ENCODE measurements at regions not wholly inside any gene's neighbourhood (a gene's known extent, or its start where the extent isn't known, plus 50 kb on each side); places are given as distances from the start of the nearest gene placed in this dataset.
"Not testable (repeated sequence)": the region's sequence is repeated elsewhere in the genome, so short reads cannot be mapped to it uniquely, and the experiment has no call there.

DNA sequence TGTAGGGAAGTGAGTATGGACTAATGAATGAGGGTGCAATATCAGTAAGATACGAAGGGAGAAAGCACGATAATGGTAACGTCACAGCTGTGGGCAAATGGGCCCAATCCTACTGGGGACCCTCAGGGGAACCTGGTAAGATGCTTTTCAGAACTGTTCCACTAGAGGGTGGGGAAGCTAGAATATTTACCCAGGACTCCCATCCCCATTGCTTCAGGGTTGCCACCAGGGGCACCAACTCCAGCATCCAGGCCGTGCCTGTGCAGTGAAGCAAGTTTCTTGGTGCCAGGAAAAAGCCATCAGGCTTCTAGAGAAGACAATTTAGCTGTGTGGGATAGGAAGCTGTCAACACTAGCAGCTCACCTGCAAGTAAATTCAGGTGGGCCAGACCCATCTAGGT lies 409.3 kb downstream of the AGTPBP1 start:
- H3K9me3 ChIP-seq: no peaks in the 10 kb centered on the region
- TF ChIP-seq, protein P1, sequence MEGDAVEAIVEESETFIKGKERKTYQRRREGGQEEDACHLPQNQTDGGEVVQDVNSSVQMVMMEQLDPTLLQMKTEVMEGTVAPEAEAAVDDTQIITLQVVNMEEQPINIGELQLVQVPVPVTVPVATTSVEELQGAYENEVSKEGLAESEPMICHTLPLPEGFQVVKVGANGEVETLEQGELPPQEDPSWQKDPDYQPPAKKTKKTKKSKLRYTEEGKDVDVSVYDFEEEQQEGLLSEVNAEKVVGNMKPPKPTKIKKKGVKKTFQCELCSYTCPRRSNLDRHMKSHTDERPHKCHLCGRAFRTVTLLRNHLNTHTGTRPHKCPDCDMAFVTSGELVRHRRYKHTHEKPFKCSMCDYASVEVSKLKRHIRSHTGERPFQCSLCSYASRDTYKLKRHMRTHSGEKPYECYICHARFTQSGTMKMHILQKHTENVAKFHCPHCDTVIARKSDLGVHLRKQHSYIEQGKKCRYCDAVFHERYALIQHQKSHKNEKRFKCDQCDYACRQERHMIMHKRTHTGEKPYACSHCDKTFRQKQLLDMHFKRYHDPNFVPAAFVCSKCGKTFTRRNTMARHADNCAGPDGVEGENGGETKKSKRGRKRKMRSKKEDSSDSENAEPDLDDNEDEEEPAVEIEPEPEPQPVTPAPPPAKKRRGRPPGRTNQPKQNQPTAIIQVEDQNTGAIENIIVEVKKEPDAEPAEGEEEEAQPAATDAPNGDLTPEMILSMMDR (IDR thresholded peaks at IDR 0.05): no peak
- H3K27ac ChIP-seq: no peak overlapping the region
- intact Hi-C loops (cut with DNase I): no loop called here
- H3K4me3 ChIP-seq: no peak overlapping the region
- H3K36me3 ChIP-seq: no peaks in the 10 kb centered on the region
- H3K27me3 ChIP-seq: no peaks in the 10 kb centered on the region
- no peaks in the 10 kb centered on the region for H3K4me1 ChIP-seq
- DNase-seq (ENCODE audit: low spot score in 2 of 2): no peak

DNA sequence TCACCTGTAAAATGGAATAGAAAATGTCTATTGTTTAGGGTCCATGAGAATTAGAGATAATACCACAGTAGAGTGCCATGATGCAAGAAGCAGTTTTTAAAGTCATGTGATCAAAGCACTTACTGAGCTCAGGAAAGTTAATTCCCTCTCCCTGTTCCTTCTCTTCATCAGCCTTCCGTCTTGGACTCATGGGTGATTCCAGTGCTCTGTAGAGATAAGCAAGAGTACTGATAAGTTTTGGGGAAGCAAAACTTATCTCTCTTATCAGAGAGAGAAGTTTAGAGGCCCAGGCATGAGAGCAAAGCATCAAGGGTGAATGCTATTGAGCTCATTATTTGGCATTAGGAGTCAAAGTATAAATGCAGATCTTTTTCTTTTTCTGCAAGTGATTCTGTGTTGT lies 410.1 kb downstream of the AGTPBP1 start:
- H3K27ac ChIP-seq: no peak overlapping the region
- no peak overlapping the region for H3K4me3 ChIP-seq
- no peaks in the 10 kb centered on the region for H3K36me3 ChIP-seq
- no peaks in the 10 kb centered on the region for H3K9me3 ChIP-seq
- H3K4me1 ChIP-seq: no peaks in the 10 kb centered on the region
- intact Hi-C loops (cut with DNase I): no loop called here
- DNase-seq (ENCODE audit: low spot score in 2 of 2): no peak
- TF ChIP-seq, protein P1 (IDR thresholded peaks at IDR 0.05): no peak
- no peaks in the 10 kb centered on the region for H3K27me3 ChIP-seq

DNA sequence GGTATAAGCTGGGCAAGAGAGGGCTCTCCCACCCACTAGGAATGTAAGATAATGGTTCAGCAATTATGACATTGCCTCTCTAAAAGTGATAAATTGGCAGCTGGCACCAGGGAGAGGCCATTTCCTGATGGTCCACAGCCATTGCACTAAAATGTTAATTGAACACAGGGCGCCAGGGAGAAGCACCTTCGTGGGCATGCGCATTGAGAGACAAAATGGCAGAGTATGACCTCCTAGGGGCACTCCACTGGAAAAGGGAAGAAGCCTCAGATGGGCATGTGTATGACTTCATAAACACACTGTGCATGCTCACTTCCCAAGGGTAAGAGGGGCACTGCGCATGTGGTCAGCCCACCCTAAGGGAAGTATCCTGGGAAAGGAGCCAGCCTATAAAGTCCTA lies 419.2 kb downstream of the AGTPBP1 start:
- Histone ChIP-seq H3K4me1 (no peaks in the 10 kb centered on the region), H3K9me3 (no peaks in the 10 kb centered on the region), H3K27ac (no peak overlapping the region), H3K36me3 (no peaks in the 10 kb centered on the region), H3K27me3 (no peaks in the 10 kb centered on the region), H3K4me3 (no peak overlapping the region)
- no peak for DNase-seq (ENCODE audit: low spot score in 2 of 2)
- intact Hi-C loops (cut with DNase I): no loop called here
- TF ChIP-seq, protein P1 (IDR thresholded peaks at IDR 0.05): no peak

DNA sequence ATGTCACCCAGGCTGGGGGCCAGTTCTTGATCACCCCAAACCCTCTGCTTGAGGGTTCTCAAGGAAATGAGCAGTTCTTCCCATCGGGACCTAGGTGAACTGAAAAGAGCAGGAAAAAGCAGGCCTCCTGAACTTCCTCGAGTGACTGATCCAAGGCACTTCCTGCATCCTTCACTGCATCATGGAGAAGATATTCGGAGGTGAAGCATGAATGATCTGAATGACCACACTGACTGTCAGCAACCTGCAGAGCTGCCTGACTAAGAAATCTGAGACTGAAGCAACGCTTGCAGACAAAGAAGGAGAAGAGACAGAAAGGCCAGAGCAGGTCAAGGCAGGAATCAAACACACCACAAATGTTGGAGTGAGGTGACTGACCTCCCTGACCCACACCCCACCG lies 420.2 kb downstream of the AGTPBP1 start:
- H3K27ac ChIP-seq: no peak overlapping the region
- no peaks in the 10 kb centered on the region for H3K27me3 ChIP-seq
- no peaks in the 10 kb centered on the region for H3K36me3 ChIP-seq
- no peaks in the 10 kb centered on the region for H3K4me1 ChIP-seq
- DNase-seq (ENCODE audit: low spot score in 2 of 2): no peak
- intact Hi-C loops (cut with DNase I): no loop called here
- TF ChIP-seq, protein P1 (IDR thresholded peaks at IDR 0.05): no peak
- H3K4me3 ChIP-seq: no peak overlapping the region
- no peaks in the 10 kb centered on the region for H3K9me3 ChIP-seq

DNA sequence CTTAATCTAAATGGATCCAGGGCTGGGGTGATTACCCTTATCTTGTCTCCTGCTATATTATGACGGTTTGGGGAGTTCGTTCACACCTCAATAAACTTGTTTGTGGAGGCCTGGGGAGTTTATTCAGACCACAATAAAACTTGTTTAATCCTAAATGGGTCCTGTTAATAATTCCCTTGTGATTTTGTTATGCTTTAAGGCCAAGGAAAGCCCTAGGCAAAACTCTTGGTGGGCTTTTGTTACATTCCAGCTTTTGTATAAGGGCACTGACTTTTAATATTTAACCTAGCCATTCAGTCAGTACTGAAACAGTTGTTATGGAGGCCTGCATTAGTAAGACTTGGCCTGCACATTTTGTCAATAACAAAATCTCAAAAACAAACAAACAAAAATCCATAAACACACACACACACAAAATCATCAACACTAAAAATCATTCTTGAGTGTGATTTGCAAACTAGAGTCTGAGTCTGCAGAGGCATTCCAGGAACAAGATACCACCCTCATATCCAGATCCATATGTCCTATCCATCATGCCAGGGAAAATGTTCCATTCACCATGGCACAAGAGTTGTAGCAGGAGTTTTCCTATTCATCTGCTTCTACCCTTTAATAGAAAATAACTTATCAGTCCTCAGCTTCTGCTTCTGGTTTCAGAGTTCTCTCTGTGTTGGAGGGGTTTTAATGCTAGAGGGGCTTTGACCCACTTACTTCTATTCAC lies 421.7 kb downstream of the AGTPBP1 start:
- DNase-seq (ENCODE audit: low spot score in 2 of 2): no peak
- H3K27ac ChIP-seq: no peak overlapping the region
- intact Hi-C loops (cut with DNase I): no loop called here
- H3K36me3 ChIP-seq: no peaks in the 10 kb centered on the region
- TF ChIP-seq, protein P1 (IDR thresholded peaks at IDR 0.05): no peak
- no peaks in the 10 kb centered on the region for H3K4me1 ChIP-seq
- H3K27me3 ChIP-seq: no peaks in the 10 kb centered on the region
- H3K9me3 ChIP-seq: no peaks in the 10 kb centered on the region
- H3K4me3 ChIP-seq: no peak overlapping the region

DNA sequence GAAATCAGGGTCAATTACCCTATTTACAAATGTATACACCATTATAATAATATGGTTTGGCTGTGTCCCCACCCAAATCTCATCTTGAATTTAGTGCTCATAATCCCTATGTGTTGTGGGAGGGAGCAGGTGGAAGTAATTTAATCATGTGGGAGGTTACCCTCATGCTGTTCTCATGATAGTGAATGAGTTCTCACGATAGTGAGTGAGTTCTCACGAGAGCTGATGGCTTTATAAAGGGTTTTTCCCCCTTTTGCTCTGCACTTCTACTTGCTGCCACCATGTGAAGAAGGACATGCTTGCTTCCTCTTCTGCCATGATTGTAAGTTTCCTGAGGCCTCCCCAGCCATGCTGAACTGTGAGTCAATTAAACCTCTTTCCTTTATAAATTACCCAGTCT lies 426.2 kb downstream of the AGTPBP1 start:
- DNase-seq (ENCODE audit: low spot score in 2 of 2); intact Hi-C loops (cut with DNase I); H3K9me3 ChIP-seq: not testable (repeated sequence)

More for the DNA sequence above, 426.2 kb downstream of the AGTPBP1 start:
- not testable (repeated sequence) for H3K36me3 ChIP-seq, H3K27ac ChIP-seq, H3K27me3 ChIP-seq, H3K4me3 ChIP-seq, H3K4me1 ChIP-seq
